IMR-90 (cell line): ENCODE measurements at regions not wholly inside any gene's neighbourhood (a gene's known extent, or its start where the extent isn't known, plus 50 kb on each side); places are given as distances from the start of the nearest gene placed in this dataset.

Source experiments
- ATAC-seq: fragments of 200-7000 bp; cut with Tn5 transposase; 2 replicates; pipeline ENCODE4 v1.9.1; 2020; ENCODE audit warnings: low read depth, mild to moderate bottlenecking, moderate library complexity
- BruUV-seq: library from RNA; stranded (reverse); fragments of 400-500 nt; replicated peaks from 2 replicates; lab custom pipeline; 2021; lab: Mats Ljungman, UMichigan
- CTCF ChIA-PET: fragments of 300-600 bp; formaldehyde crosslinking; extraction: SDS; loops from one replicate; lab custom pipeline; 2021; ENCODE audit warnings: antibody characterized with exemption; lab: Yijun Ruan, JAX
- POLR2A ChIA-PET: fragments of 300-600 bp; sonication (Branson Sonifier 250); formaldehyde crosslinking; loops from one replicate; lab custom pipeline; 2022; ENCODE audit warnings: antibody characterized with exemption; ENCODE audit not compliant: unreplicated experiment; lab: Charles Lee
- DNase-seq: peaks from one replicate; pipeline ENCODE4 v3.0.0; 2013
- H2AFZ ChIP-seq: replicated peaks from 2 replicates; pipeline ENCODE3; 2013; ENCODE audit warnings: low read length, mild to moderate bottlenecking; ENCODE audit not compliant: poor library complexity
- H2AK5ac ChIP-seq: 2 replicates; pipeline ENCODE4 v1.6.1; 2013; ENCODE audit warnings: low read depth, low read length, inconsistent platforms
- H2AK9ac ChIP-seq: replicated peaks from 2 replicates; pipeline ENCODE3; 2013; ENCODE audit warnings: mild to moderate bottlenecking, low read depth, low read length, moderate library complexity; ENCODE audit not compliant: poor library complexity
- H2BK120ac ChIP-seq: 2 replicates; pipeline ENCODE4 v1.6.1; 2013; ENCODE audit warnings: low read depth, low read length, inconsistent platforms
- H2BK15ac ChIP-seq: 3 replicates; pipeline ENCODE4 v1.6.1; 2013; ENCODE audit warnings: low read depth, low read length, inconsistent platforms
- H2BK20ac ChIP-seq: 2 replicates; pipeline ENCODE4 v1.6.1; 2013; ENCODE audit warnings: low read depth, mild to moderate bottlenecking, inconsistent platforms, low read length, moderate library complexity
- H2BK5ac ChIP-seq: 2 replicates; pipeline ENCODE4 v1.6.1; 2013; ENCODE audit warnings: mild to moderate bottlenecking, low read depth, low read length, inconsistent platforms; ENCODE audit not compliant: poor library complexity, severe bottlenecking
- H3K14ac ChIP-seq: replicated peaks from 2 replicates; pipeline ENCODE4 v1.6.1; 2013; ENCODE audit warnings: low read depth, low read length, inconsistent platforms
- H3K18ac ChIP-seq: 2 replicates; pipeline ENCODE4 v1.6.1; 2013; ENCODE audit warnings: low read depth, low read length, control low read depth
- H3K23ac ChIP-seq: 2 replicates; pipeline ENCODE4 v1.6.1; 2013; ENCODE audit warnings: low read depth, low read length, inconsistent platforms
- H3K27ac ChIP-seq: 2 replicates; pipeline ENCODE4 v1.5.1; 2013; ENCODE audit warnings: mild to moderate bottlenecking, control low read depth, low read length; ENCODE audit not compliant: insufficient read depth
- H3K27me3 ChIP-seq: 2 replicates; pipeline ENCODE4 v1.6.1; 2013; ENCODE audit warnings: low read length; ENCODE audit not compliant: control insufficient read depth, insufficient read depth
- H3K36me3 ChIP-seq: 2 replicates; pipeline ENCODE4 v1.6.1; 2013; ENCODE audit warnings: low read length, mixed read lengths; ENCODE audit not compliant: control insufficient read depth, insufficient read depth
- H3K4ac ChIP-seq: 2 replicates; pipeline ENCODE4 v1.6.1; 2013; ENCODE audit warnings: low read depth, low read length, inconsistent platforms
- H3K4me1 ChIP-seq: 2 replicates; pipeline ENCODE4 v1.6.1; 2013; ENCODE audit warnings: low read length, mixed read lengths; ENCODE audit not compliant: control insufficient read depth, insufficient read depth
- H3K4me2 ChIP-seq: 2 replicates; pipeline ENCODE4 v1.6.1; 2013; ENCODE audit warnings: low read depth, mild to moderate bottlenecking, control low read depth, low read length, moderate library complexity
- H3K4me3 ChIP-seq: 2 replicates; pipeline ENCODE4 v1.5.1; 2013; ENCODE audit warnings: low read depth, mild to moderate bottlenecking, control low read depth, low read length, moderate library complexity; ENCODE audit not compliant: insufficient read depth
- H3K56ac ChIP-seq: 2 replicates; pipeline ENCODE4 v1.6.1; 2013; ENCODE audit warnings: low read length, inconsistent platforms; ENCODE audit not compliant: insufficient read depth; ENCODE audit errors: extremely low read depth
- H3K79me1 ChIP-seq, 2 experiments: 2 replicates each; pipeline ENCODE4 v1.6.1; 2013; ENCODE audit warnings: low read length in 2 of 2, inconsistent platforms in 1 of 2, low read depth in 1 of 2
- H3K9ac ChIP-seq: 2 replicates; pipeline ENCODE4 v1.6.1; 2013; ENCODE audit warnings: low read depth, low read length, control low read depth
- H3K9me1 ChIP-seq: 2 replicates; pipeline ENCODE4 v1.6.1; 2013; ENCODE audit warnings: low read length, inconsistent platforms; ENCODE audit not compliant: insufficient read depth
- H3K9me3 ChIP-seq: 2 replicates; pipeline ENCODE4 v1.6.1; 2013; ENCODE audit warnings: low read length; ENCODE audit not compliant: control insufficient read depth, insufficient read depth
- H4K20me1 ChIP-seq: 2 replicates; pipeline ENCODE4 v1.6.1; 2013; ENCODE audit warnings: low read length, inconsistent platforms; ENCODE audit not compliant: insufficient read depth
- H4K5ac ChIP-seq: 2 replicates; pipeline ENCODE4 v1.6.1; 2013; ENCODE audit warnings: mild to moderate bottlenecking, low read depth, low read length, control low read depth
- H4K8ac ChIP-seq, 2 experiments: 2 replicates each; pipeline ENCODE4 v1.6.1; 2013; ENCODE audit warnings: low read depth in 2 of 2, low read length in 2 of 2, control low read depth in 1 of 2, inconsistent platforms in 1 of 2
- H4K91ac ChIP-seq: 2 replicates; pipeline ENCODE4 v1.6.1; 2013; ENCODE audit warnings: low read depth, low read length, inconsistent platforms; ENCODE audit not compliant: insufficient read depth
- BHLHE40 ChIP-seq: fragments of 150-350 bp; IDR thresholded peaks from 2 replicates; pipeline ENCODE4 v1.6.1; 2016; ENCODE audit warnings: mild to moderate bottlenecking, low read depth, low read length
- CEBPB ChIP-seq: IDR thresholded peaks from 2 replicates; pipeline ENCODE4 v1.6.1; 2012; ENCODE audit warnings: low read depth, low read length, improper control_type of control experiment
- CHD1 ChIP-seq: IDR thresholded peaks from 2 replicates; pipeline ENCODE4 v1.6.1; 2012; ENCODE audit warnings: low read depth, low read length, improper control_type of control experiment
- FOS ChIP-seq: fragments of 150-350 bp; IDR thresholded peaks from 2 replicates; pipeline ENCODE4 v1.6.1; 2016; ENCODE audit warnings: low read depth, low read length
- MAFK ChIP-seq: IDR thresholded peaks from 2 replicates; pipeline ENCODE4 v1.6.1; 2012; ENCODE audit warnings: low read depth, low read length, improper control_type of control experiment
- MAZ ChIP-seq: IDR thresholded peaks from 2 replicates; pipeline ENCODE4 v1.6.1; 2012; ENCODE audit warnings: low read depth, mild to moderate bottlenecking, low read length, improper control_type of control experiment, moderate library complexity, borderline replicate concordance
- MXI1 ChIP-seq: IDR thresholded peaks from 2 replicates; pipeline ENCODE4 v1.6.1; 2012; ENCODE audit warnings: low read depth, mild to moderate bottlenecking, low read length, moderate library complexity, borderline replicate concordance
- NFE2L2 ChIP-seq: fragments of 150-350 bp; IDR thresholded peaks from 2 replicates; pipeline ENCODE4 v1.6.1; 2016; ENCODE audit warnings: low read depth, mild to moderate bottlenecking, low read length
- POLR2A ChIP-seq: IDR thresholded peaks from 2 replicates; pipeline ENCODE4 v1.6.1; 2012; ENCODE audit warnings: mild to moderate bottlenecking, low read depth, low read length
- RAD21 ChIP-seq: IDR thresholded peaks from 2 replicates; pipeline ENCODE4 v1.6.1; 2012; ENCODE audit warnings: low read length, improper control_type of control experiment
- RCOR1 ChIP-seq: IDR thresholded peaks from 2 replicates; pipeline ENCODE4 v1.6.1; 2012; ENCODE audit warnings: mild to moderate bottlenecking, low read length, improper control_type of control experiment; ENCODE audit not compliant: insufficient replicate concordance
- RFX5 ChIP-seq: IDR thresholded peaks from 2 replicates; pipeline ENCODE4 v1.8.0; 2012; ENCODE audit warnings: low read depth, mild to moderate bottlenecking, low read length, moderate library complexity
- WGBS, 2 experiments: methylation state at CpG; one replicate each; pipeline versions ENCODE4 v1.1.5 to v1.1.7; 2013; ENCODE audit warnings: missing lambda C conversion rate in 2 of 2; ENCODE audit not compliant: insufficient read length in 1 of 2; ENCODE audit errors: extremely low coverage in 2 of 2; 5-methylcytosine and 5-hydroxymethylcytosine counted together
- dilution Hi-C: fragments of 300-500 bp; cut with HindIII; formaldehyde crosslinking; loops from one replicate; pipeline ENCODE4 v1.14.3; 2018; ENCODE audit warnings: low sequenced_read_pairs; ENCODE audit not compliant: unreplicated experiment
- in situ Hi-C: fragments of 300-500 bp; cut with MboI; formaldehyde crosslinking; loops from 3 replicates; pipeline ENCODE4 v1.14.3; 2019; ENCODE audit warnings: low sequenced_read_pairs, inconsistent platforms, mixed read lengths
- intact Hi-C: fragments of 100-400 bp; cut with micrococcal nuclease; formaldehyde crosslinking; loops from 2 replicates; pipeline ENCODE4 v1.10.0; 2022
- TF ChIP-seq, protein P1 (sequence below): fragments of 150-350 bp; IDR thresholded peaks from 2 replicates; pipeline ENCODE4 v1.6.1; 2017; ENCODE audit warnings: mild to moderate bottlenecking, antibody characterized with exemption, low read length, low read depth
- TF ChIP-seq, protein P2 (sequence below): fragments of 150-350 bp; IDR thresholded peaks from 2 replicates; pipeline ENCODE4 v1.6.1; 2016; ENCODE audit warnings: low read depth, mild to moderate bottlenecking, low read length, moderate library complexity, borderline replicate concordance

DNA sequence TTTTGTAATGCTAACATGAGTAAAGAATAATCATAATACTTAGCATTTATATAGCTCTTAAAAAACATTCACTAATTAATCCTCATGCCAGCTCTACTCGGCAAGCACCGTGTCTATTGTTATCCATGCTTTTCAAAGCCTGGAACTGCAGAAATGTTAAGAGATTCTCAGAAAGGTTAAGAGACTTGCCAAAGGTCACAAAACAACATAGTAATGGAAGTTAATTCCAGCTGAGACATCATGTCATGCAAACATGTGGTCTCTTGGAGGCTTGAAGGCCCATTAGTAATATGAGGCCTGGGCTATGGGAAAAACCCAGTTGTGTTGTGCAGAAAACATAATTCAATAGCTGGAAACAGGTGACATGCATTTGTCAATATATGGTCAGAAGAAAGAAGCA, 389.9 kb upstream of the GOT2 start:
- Histone ChIP-seq H3K23ac (no peak overlapping the region), H3K56ac (no peak overlapping the region), H3K27ac (no peak overlapping the region), H3K9ac (no peak overlapping the region), H4K5ac (no peak overlapping the region), H3K27me3 (no peaks in the 10 kb centered on the region), H4K8ac (no peak overlapping the region), H4K20me1 (no peaks in the 10 kb centered on the region), H3K4me3 (no peak overlapping the region), H3K18ac (no peak overlapping the region), H2BK120ac (no peak overlapping the region), H2BK15ac (no peak overlapping the region), H2AFZ (no peak overlapping the region), H2BK20ac (no peak overlapping the region), H3K79me1 (no peaks in the 10 kb centered on the region), H2BK5ac (no peak overlapping the region), H3K14ac (no peak overlapping the region), H3K4me2 (no peak overlapping the region), H3K9me1 (no peaks in the 10 kb centered on the region), H3K36me3 (no peaks in the 10 kb centered on the region), H3K4ac (no peak overlapping the region), H4K91ac (no peak overlapping the region), H3K9me3 (no peaks in the 10 kb centered on the region), H3K4me1 (no peaks in the 10 kb centered on the region), H2AK5ac (no peak overlapping the region), H2AK9ac (no peak overlapping the region)
- DNase-seq (no peak), ATAC-seq (no peak)
- dilution Hi-C loops = no loop called here
- BruUV-seq = no TSS peak
- ChIA-PET CTCF (interaction anchor here (1.2 kb wide), 1 partner anchor 9 kb away, joined by 4 read pairs; no protein-coding TSS in a partner anchor), POLR2A (no interaction called here)
- no CpG with 5 or more reads among the region's 2 CpGs for WGBS, 2 experiments
- in situ Hi-C loops = no loop called here
- intact Hi-C loops = no loop called here
- TF ChIP-seq, protein P1, sequence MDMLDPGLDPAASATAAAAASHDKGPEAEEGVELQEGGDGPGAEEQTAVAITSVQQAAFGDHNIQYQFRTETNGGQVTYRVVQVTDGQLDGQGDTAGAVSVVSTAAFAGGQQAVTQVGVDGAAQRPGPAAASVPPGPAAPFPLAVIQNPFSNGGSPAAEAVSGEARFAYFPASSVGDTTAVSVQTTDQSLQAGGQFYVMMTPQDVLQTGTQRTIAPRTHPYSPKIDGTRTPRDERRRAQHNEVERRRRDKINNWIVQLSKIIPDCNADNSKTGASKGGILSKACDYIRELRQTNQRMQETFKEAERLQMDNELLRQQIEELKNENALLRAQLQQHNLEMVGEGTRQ = no peak
- TF ChIP-seq CEBPB = no peak
- TF ChIP-seq CHD1 = no peak
- TF ChIP-seq NFE2L2 = no peak
- no peak for TF ChIP-seq RAD21
- TF ChIP-seq BHLHE40 = no peak
- TF ChIP-seq POLR2A = no peak
- no peak for TF ChIP-seq FOS
- TF ChIP-seq, protein P2, sequence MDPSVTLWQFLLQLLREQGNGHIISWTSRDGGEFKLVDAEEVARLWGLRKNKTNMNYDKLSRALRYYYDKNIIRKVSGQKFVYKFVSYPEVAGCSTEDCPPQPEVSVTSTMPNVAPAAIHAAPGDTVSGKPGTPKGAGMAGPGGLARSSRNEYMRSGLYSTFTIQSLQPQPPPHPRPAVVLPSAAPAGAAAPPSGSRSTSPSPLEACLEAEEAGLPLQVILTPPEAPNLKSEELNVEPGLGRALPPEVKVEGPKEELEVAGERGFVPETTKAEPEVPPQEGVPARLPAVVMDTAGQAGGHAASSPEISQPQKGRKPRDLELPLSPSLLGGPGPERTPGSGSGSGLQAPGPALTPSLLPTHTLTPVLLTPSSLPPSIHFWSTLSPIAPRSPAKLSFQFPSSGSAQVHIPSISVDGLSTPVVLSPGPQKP = no peak
- TF ChIP-seq MAFK = no peak
- no peak for TF ChIP-seq RCOR1
- no peak for TF ChIP-seq MAZ
- no peak for TF ChIP-seq MXI1
- TF ChIP-seq RFX5 = no peak
